ENCODE measurements at regions not wholly inside any gene's neighbourhood (a gene's known extent, or its start where the extent isn't known, plus 50 kb on each side); places are given as distances from the start of the nearest gene placed in this dataset.

GRCh38 chr7:10568891-10569290, 404.8 kb upstream of the PHF14 start:
- Mint-ChIP-seq H3K36me3 (no peaks in the 10 kb centered on the region), H3K27ac (no peak overlapping the region), H3K9me3 (peaks cover 7% of the 10 kb centered on the region), H3K4me1 (ENCODE audit: low read depth in 2 of 2) (no peaks in the 10 kb centered on the region), H3K27me3 (no peaks in the 10 kb centered on the region), H3K4me3 (no peak overlapping the region)
- DNase-seq (ENCODE audit: low spot score) (no peak), ATAC-seq (no peak)

GRCh38 chr7:10571759-10572158, 401.9 kb upstream of the PHF14 start:
- no peak overlapping the region for H3K4me3 Mint-ChIP-seq
- peaks cover 0 to 1% of the 10 kb centered on the region in 2 donors for H3K27me3 Mint-ChIP-seq
- peaks cover under 1% of the 10 kb centered on the region for H3K9me3 Mint-ChIP-seq
- no peak for ATAC-seq
- no peak overlapping the region for H3K27ac Mint-ChIP-seq
- no peaks in the 10 kb centered on the region for H3K36me3 Mint-ChIP-seq
- H3K4me1 Mint-ChIP-seq (ENCODE audit: low read depth in 2 of 2): no peaks in the 10 kb centered on the region
- DNase-seq (ENCODE audit: low spot score): no peak

GRCh38 chr7:10577866-10578374, 395.8 kb upstream of the PHF14 start:
- DNase-seq (ENCODE audit: low spot score): no peak
- no peak overlapping the region for H3K4me3 Mint-ChIP-seq
- H3K27me3 Mint-ChIP-seq: peaks cover 0 to 4% of the 10 kb centered on the region in 2 donors
- no peak for ATAC-seq
- H3K9me3 Mint-ChIP-seq: peaks cover 3% of the 10 kb centered on the region
- no peak overlapping the region for H3K27ac Mint-ChIP-seq
- no peaks in the 10 kb centered on the region for H3K4me1 Mint-ChIP-seq (ENCODE audit: low read depth in 2 of 2)
- no peaks in the 10 kb centered on the region for H3K36me3 Mint-ChIP-seq

GRCh38 chr7:10579561-10579960, 394.1 kb upstream of the PHF14 start:
- DNase-seq (ENCODE audit: low spot score) (no peak), ATAC-seq (no peak)
- Mint-ChIP-seq H3K9me3 (peaks cover 3% of the 10 kb centered on the region), H3K36me3 (no peaks in the 10 kb centered on the region), H3K4me3 (no peak overlapping the region), H3K27ac (no peak overlapping the region), H3K4me1 (ENCODE audit: low read depth in 2 of 2) (no peaks in the 10 kb centered on the region), H3K27me3 (peaks cover 0 to 4% of the 10 kb centered on the region in 2 donors)

GRCh38 chr7:10584886-10585285, 388.8 kb upstream of the PHF14 start:
- DNase-seq (ENCODE audit: low spot score) (no peak), ATAC-seq (no peak)
- H3K4me3 Mint-ChIP-seq: no peak overlapping the region
- H3K36me3 Mint-ChIP-seq: no peaks in the 10 kb centered on the region
- H3K27ac Mint-ChIP-seq: no peak overlapping the region
- H3K27me3 Mint-ChIP-seq: peaks cover 0 to 2% of the 10 kb centered on the region in 2 donors
- H3K9me3 Mint-ChIP-seq: no peaks in the 10 kb centered on the region
- H3K4me1 Mint-ChIP-seq (ENCODE audit: low read depth in 2 of 2): no peaks in the 10 kb centered on the region

GRCh38 chr7:10588084-10588483, 385.6 kb upstream of the PHF14 start:
- ATAC-seq (no peak), DNase-seq (ENCODE audit: low spot score) (no peak)
- H3K9me3 Mint-ChIP-seq: no peaks in the 10 kb centered on the region
- H3K4me1 Mint-ChIP-seq (ENCODE audit: low read depth in 2 of 2): no peaks in the 10 kb centered on the region
- no peaks in the 10 kb centered on the region for H3K36me3 Mint-ChIP-seq
- H3K27ac Mint-ChIP-seq: no peak overlapping the region
- peaks cover 0 to 2% of the 10 kb centered on the region in 2 donors for H3K27me3 Mint-ChIP-seq
- no peak overlapping the region for H3K4me3 Mint-ChIP-seq

- Mint-ChIP-seq H3K9me3 (no peaks in the 10 kb centered on the region), H3K4me3 (no peak overlapping the region), H3K4me1 (ENCODE audit: low read depth in 2 of 2) (no peaks in the 10 kb centered on the region), H3K27me3 (no peaks in the 10 kb centered on the region), H3K27ac (no peak overlapping the region), H3K36me3 (no peaks in the 10 kb centered on the region)
- ATAC-seq (no peak), DNase-seq (ENCODE audit: low spot score) (no peak)
These were observed 381.1 kb upstream of the PHF14 start for GRCh38 chr7:10592604-10593003.

- H3K27me3 Mint-ChIP-seq: no peaks in the 10 kb centered on the region
- ATAC-seq: no peak
- no peak for DNase-seq (ENCODE audit: low spot score)
- H3K9me3 Mint-ChIP-seq: no peaks in the 10 kb centered on the region
- no peak overlapping the region for H3K27ac Mint-ChIP-seq
- H3K36me3 Mint-ChIP-seq: no peaks in the 10 kb centered on the region
- no peak overlapping the region for H3K4me3 Mint-ChIP-seq
- H3K4me1 Mint-ChIP-seq (ENCODE audit: low read depth in 2 of 2): no peaks in the 10 kb centered on the region
These were observed 380.6 kb upstream of the PHF14 start for GRCh38 chr7:10593080-10593479.

- Mint-ChIP-seq H3K9me3 (peaks cover 3% of the 10 kb centered on the region), H3K27ac (no peak overlapping the region), H3K27me3 (no peaks in the 10 kb centered on the region), H3K4me3 (no peak overlapping the region), H3K4me1 (ENCODE audit: low read depth in 2 of 2) (no peaks in the 10 kb centered on the region), H3K36me3 (no peaks in the 10 kb centered on the region)
- no peak for ATAC-seq
- DNase-seq (ENCODE audit: low spot score): no peak
These were observed 376.8 kb upstream of the PHF14 start for GRCh38 chr7:10596827-10597226.

GRCh38 chr7:10604128-10604527, 369.5 kb upstream of the PHF14 start:
- Mint-ChIP-seq H3K9me3 (peaks cover 3% of the 10 kb centered on the region), H3K27me3 (no peaks in the 10 kb centered on the region), H3K27ac (no peak overlapping the region), H3K4me1 (ENCODE audit: low read depth in 2 of 2) (no peaks in the 10 kb centered on the region), H3K4me3 (no peak overlapping the region), H3K36me3 (no peaks in the 10 kb centered on the region)
- ATAC-seq (no peak), DNase-seq (ENCODE audit: low spot score) (no peak)

- Mint-ChIP-seq H3K4me1 (ENCODE audit: low read depth in 2 of 2) (no peaks in the 10 kb centered on the region), H3K36me3 (no peaks in the 10 kb centered on the region), H3K4me3 (no peak overlapping the region), H3K27ac (no peak overlapping the region), H3K27me3 (no peaks in the 10 kb centered on the region), H3K9me3 (peaks cover 5% of the 10 kb centered on the region)
- ATAC-seq: no peak
- no peak for DNase-seq (ENCODE audit: low spot score)
These were observed 360.7 kb upstream of the PHF14 start for GRCh38 chr7:10612950-10613349.

- Mint-ChIP-seq H3K4me3 (no peak overlapping the region), H3K27ac (no peak overlapping the region), H3K27me3 (no peaks in the 10 kb centered on the region), H3K36me3 (no peaks in the 10 kb centered on the region), H3K9me3 (peaks cover 5% of the 10 kb centered on the region), H3K4me1 (ENCODE audit: low read depth in 2 of 2) (no peaks in the 10 kb centered on the region)
- no peak for DNase-seq (ENCODE audit: low spot score)
- no peak for ATAC-seq
These were observed 354.7 kb upstream of the PHF14 start for GRCh38 chr7:10618953-10619352.

GRCh38 chr7:10632712-10633111, 341.0 kb upstream of the PHF14 start:
- Mint-ChIP-seq H3K36me3 (peaks cover 13% of the 10 kb centered on the region), H3K27ac (no peak overlapping the region), H3K9me3 (peaks cover 11% of the 10 kb centered on the region), H3K4me3 (no peak overlapping the region), H3K4me1 (ENCODE audit: low read depth in 2 of 2) (peaks cover 0 to 5% of the 10 kb centered on the region in 2 donors), H3K27me3 (no peaks in the 10 kb centered on the region)
- no peak for ATAC-seq
- no peak for DNase-seq (ENCODE audit: low spot score)

- H3K4me1 Mint-ChIP-seq (ENCODE audit: low read depth in 2 of 2): peaks cover 0 to 5% of the 10 kb centered on the region in 2 donors
- H3K4me3 Mint-ChIP-seq: no peak overlapping the region
- no peaks in the 10 kb centered on the region for H3K27me3 Mint-ChIP-seq
- DNase-seq (ENCODE audit: low spot score) (no peak), ATAC-seq (no peak)
- peaks cover 5% of the 10 kb centered on the region for H3K9me3 Mint-ChIP-seq
- peaks cover 8% of the 10 kb centered on the region for H3K36me3 Mint-ChIP-seq
- no peak overlapping the region for H3K27ac Mint-ChIP-seq
These were observed 339.4 kb upstream of the PHF14 start for GRCh38 chr7:10634239-10634638.

- H3K27ac Mint-ChIP-seq: no peak overlapping the region
- no peaks in the 10 kb centered on the region for H3K27me3 Mint-ChIP-seq
- DNase-seq (ENCODE audit: low spot score) (no peak), ATAC-seq (no peak)
- peaks cover 11 to 18% of the 10 kb centered on the region in 2 donors for H3K4me1 Mint-ChIP-seq (ENCODE audit: low read depth in 2 of 2)
- H3K9me3 Mint-ChIP-seq: no peaks in the 10 kb centered on the region
- no peaks in the 10 kb centered on the region for H3K36me3 Mint-ChIP-seq
- no peak overlapping the region for H3K4me3 Mint-ChIP-seq
These were observed 335.7 kb upstream of the PHF14 start for GRCh38 chr7:10637991-10638390.
